ENCODE measurements at regions not wholly inside any gene's neighbourhood (a gene's known extent, or its start where the extent isn't known, plus 50 kb on each side); places are given as distances from the start of the nearest gene placed in this dataset.

DNA sequence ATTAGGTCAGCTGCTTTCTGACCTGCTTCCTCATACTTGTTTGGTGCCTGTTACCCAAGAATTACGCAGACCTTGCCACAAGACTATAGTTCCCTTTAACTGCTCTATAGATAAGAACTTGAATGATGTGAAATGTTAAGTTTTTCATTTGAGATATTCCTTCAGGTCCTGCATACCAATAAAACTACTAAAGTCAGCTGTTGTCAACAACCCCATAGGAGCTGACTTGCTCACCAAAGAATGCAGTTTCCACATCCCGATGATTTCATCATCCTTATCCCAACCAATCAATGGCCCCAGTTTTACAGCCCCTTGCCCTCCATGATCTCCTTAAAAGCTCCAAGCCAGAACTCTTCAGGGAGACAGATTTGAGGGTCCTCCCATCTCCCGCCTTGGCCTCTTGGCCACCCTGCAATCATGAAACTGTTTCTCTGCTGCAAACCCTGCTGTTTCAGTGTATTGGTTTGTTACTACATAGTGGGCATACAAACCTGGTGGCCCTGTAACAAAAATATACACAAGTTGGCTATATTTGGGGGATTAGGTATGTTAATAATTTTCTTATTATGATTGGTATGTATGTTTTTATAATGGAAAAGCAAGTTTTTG, 396.3 kb upstream of the CHST9 start:
- intact Hi-C loops (cut with micrococcal nuclease): no loop called here
- POLR2A ChIA-PET: no interaction called here

DNA sequence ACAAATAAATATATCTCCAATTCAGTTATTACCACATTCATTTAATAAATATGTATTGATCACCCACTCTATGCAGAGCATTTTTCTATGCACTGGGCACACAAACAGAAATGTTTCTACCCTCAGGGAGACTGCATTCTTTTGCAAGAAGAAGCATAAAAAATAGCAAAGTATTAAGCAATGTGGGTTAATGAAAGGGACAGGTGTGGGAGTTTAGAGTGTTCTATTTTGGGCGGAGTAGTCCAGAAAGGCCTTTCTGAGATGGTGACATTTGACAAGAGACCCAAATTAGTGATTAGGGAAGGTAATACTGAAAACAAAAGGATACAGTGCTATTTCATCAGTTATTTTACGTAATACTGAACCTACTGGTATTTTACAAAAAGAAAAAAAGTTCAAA, 394.3 kb upstream of the CHST9 start:
- H3K4me1 ChIP-seq (ENCODE audit: control insufficient read depth in 1 of 2, insufficient read depth in 2 of 2, low read length in 2 of 2): no peaks in the 10 kb centered on the region
- no peak overlapping the region for H3K4me3 ChIP-seq (replicated peaks in 1 of 2; ENCODE audit: low read depth in 1 of 2, low read length in 2 of 2)
- H3K9ac ChIP-seq (ENCODE audit: low read length): no peak overlapping the region
- no peaks in the 10 kb centered on the region for H3K9me2 ChIP-seq (ENCODE audit: insufficient read depth)
- ChIA-PET POLR2A (no interaction called here), RAD21 (ENCODE audit: low non-redundant PET in 1 of 2, low total read pairs in 2 of 2, uncharacterized antibody in 2 of 2, unreplicated experiment in 2 of 2) (no interaction called here), CTCF (no interaction called here)
- no peaks in the 10 kb centered on the region for H3K36me3 ChIP-seq (ENCODE audit: control insufficient read depth in 1 of 2, insufficient read depth in 2 of 2, low read length in 2 of 2)
- H2AFZ ChIP-seq (ENCODE audit: low read depth, low read length, poor library complexity, severe bottlenecking): no peak overlapping the region
- H4K20me1 ChIP-seq (ENCODE audit: insufficient read depth): no peaks in the 10 kb centered on the region
- intact Hi-C loops (cut with micrococcal nuclease): no loop called here
- H3K79me2 ChIP-seq (ENCODE audit: insufficient read depth, low read length): no peaks in the 10 kb centered on the region
- no peak for ATAC-seq
- no TSS peak for BruUV-seq (replicated peaks)
- no peak for DNase-seq (ENCODE audit: low read depth, low spot score)
- no peaks in the 10 kb centered on the region for H3K27me3 ChIP-seq (ENCODE audit: insufficient read depth, low read length)
- peaks cover 0 to 6% of the 10 kb centered on the region in 2 experiments; a peak in 2 of 4 replicates for H3K9me3 ChIP-seq (ENCODE audit: control insufficient read depth in 1 of 2, insufficient read depth in 1 of 2, low read depth in 1 of 2, low read length in 2 of 2)
- H3K4me2 ChIP-seq (ENCODE audit: low read length): no peak overlapping the region
- no peak overlapping the region for H3K27ac ChIP-seq (ENCODE audit: low read depth, low read length)
- TF ChIP-seq SP1 (IDR thresholded peaks at IDR 0.05; ENCODE audit: low read depth): no peak
- TF ChIP-seq ELF1 (IDR thresholded peaks at IDR 0.05; ENCODE audit: borderline replicate concordance, low read depth): no peak
- no peak for TF ChIP-seq SRF (IDR thresholded peaks at IDR 0.05; ENCODE audit: low read depth)
- TF ChIP-seq ZNF274 (IDR thresholded peaks at IDR 0.05; ENCODE audit: low read depth, low read length): no peak
- TF ChIP-seq RAD21 (IDR thresholded peaks at IDR 0.05; ENCODE audit: low read depth): no peak
- no peak for TF ChIP-seq POLR2AphosphoS5 (IDR thresholded peaks at IDR 0.05; ENCODE audit: low read depth, low read length)
- TF ChIP-seq, protein P1, sequence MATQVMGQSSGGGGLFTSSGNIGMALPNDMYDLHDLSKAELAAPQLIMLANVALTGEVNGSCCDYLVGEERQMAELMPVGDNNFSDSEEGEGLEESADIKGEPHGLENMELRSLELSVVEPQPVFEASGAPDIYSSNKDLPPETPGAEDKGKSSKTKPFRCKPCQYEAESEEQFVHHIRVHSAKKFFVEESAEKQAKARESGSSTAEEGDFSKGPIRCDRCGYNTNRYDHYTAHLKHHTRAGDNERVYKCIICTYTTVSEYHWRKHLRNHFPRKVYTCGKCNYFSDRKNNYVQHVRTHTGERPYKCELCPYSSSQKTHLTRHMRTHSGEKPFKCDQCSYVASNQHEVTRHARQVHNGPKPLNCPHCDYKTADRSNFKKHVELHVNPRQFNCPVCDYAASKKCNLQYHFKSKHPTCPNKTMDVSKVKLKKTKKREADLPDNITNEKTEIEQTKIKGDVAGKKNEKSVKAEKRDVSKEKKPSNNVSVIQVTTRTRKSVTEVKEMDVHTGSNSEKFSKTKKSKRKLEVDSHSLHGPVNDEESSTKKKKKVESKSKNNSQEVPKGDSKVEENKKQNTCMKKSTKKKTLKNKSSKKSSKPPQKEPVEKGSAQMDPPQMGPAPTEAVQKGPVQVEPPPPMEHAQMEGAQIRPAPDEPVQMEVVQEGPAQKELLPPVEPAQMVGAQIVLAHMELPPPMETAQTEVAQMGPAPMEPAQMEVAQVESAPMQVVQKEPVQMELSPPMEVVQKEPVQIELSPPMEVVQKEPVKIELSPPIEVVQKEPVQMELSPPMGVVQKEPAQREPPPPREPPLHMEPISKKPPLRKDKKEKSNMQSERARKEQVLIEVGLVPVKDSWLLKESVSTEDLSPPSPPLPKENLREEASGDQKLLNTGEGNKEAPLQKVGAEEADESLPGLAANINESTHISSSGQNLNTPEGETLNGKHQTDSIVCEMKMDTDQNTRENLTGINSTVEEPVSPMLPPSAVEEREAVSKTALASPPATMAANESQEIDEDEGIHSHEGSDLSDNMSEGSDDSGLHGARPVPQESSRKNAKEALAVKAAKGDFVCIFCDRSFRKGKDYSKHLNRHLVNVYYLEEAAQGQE (IDR thresholded peaks at IDR 0.05; ENCODE audit: low read depth): no peak
- TF ChIP-seq, protein P2, sequence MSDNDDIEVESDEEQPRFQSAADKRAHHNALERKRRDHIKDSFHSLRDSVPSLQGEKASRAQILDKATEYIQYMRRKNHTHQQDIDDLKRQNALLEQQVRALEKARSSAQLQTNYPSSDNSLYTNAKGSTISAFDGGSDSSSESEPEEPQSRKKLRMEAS (IDR thresholded peaks at IDR 0.05): no peak
- TF ChIP-seq JUND (IDR thresholded peaks at IDR 0.05): no peak
- TF ChIP-seq SIN3A (IDR thresholded peaks at IDR 0.05; ENCODE audit: low read depth): no peak
- no peak for TF ChIP-seq YY1 (IDR thresholded peaks at IDR 0.05; ENCODE audit: extremely low read depth, insufficient replicate concordance, low read depth, low read length)
- TF ChIP-seq CBX3 (IDR thresholded peaks at IDR 0.05; ENCODE audit: low read depth): no peak
- no peak for TF ChIP-seq POLR2A (IDR thresholded peaks at IDR 0.05; ENCODE audit: borderline replicate concordance, extremely low read depth, insufficient read depth, insufficient read length)

More for the DNA sequence above, 396.3 kb upstream of the CHST9 start:
- no peak for ATAC-seq
- no peak overlapping the region for H3K9ac ChIP-seq (ENCODE audit: low read length)
- BruUV-seq (replicated peaks): no TSS peak
- H3K9me3 ChIP-seq (ENCODE audit: control insufficient read depth in 1 of 2, insufficient read depth in 1 of 2, low read depth in 1 of 2, low read length in 2 of 2): peaks cover 0 to 7% of the 10 kb centered on the region in 2 experiments; a peak in 2 of 4 replicates
- DNase-seq (ENCODE audit: low read depth, low spot score): no peak
- H4K20me1 ChIP-seq (ENCODE audit: insufficient read depth): no peaks in the 10 kb centered on the region
- no peak for TF ChIP-seq POLR2AphosphoS5 (IDR thresholded peaks at IDR 0.05; ENCODE audit: low read depth, low read length)
- TF ChIP-seq EZH2 (IDR thresholded peaks at IDR 0.05): no peak
- no peak for TF ChIP-seq EZH2phosphoT487 (IDR thresholded peaks at IDR 0.05; ENCODE audit: borderline replicate concordance)
- TF ChIP-seq SRF (IDR thresholded peaks at IDR 0.05; ENCODE audit: low read depth): no peak
- TF ChIP-seq, protein P3, sequence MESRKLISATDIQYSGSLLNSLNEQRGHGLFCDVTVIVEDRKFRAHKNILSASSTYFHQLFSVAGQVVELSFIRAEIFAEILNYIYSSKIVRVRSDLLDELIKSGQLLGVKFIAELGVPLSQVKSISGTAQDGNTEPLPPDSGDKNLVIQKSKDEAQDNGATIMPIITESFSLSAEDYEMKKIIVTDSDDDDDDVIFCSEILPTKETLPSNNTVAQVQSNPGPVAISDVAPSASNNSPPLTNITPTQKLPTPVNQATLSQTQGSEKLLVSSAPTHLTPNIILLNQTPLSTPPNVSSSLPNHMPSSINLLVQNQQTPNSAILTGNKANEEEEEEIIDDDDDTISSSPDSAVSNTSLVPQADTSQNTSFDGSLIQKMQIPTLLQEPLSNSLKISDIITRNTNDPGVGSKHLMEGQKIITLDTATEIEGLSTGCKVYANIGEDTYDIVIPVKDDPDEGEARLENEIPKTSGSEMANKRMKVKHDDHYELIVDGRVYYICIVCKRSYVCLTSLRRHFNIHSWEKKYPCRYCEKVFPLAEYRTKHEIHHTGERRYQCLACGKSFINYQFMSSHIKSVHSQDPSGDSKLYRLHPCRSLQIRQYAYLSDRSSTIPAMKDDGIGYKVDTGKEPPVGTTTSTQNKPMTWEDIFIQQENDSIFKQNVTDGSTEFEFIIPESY (IDR thresholded peaks at IDR 0.05; ENCODE audit: extremely low read depth, insufficient replicate concordance, low read length): no peak
- TF ChIP-seq EGR1 (IDR thresholded peaks at IDR 0.05; ENCODE audit: low read depth): no peak
- H3K79me2 ChIP-seq (ENCODE audit: insufficient read depth, low read length): no peaks in the 10 kb centered on the region
- RAD21 ChIA-PET (ENCODE audit: low non-redundant PET in 1 of 2, low total read pairs in 2 of 2, uncharacterized antibody in 2 of 2, unreplicated experiment in 2 of 2): no interaction called here
- no peak overlapping the region for H3K4me2 ChIP-seq (ENCODE audit: low read length)
- CTCF ChIA-PET: no interaction called here
- H3K4me1 ChIP-seq (ENCODE audit: control insufficient read depth in 1 of 2, insufficient read depth in 2 of 2, low read length in 2 of 2): no peaks in the 10 kb centered on the region
- no peak overlapping the region for H3K4me3 ChIP-seq (replicated peaks in 1 of 2; ENCODE audit: low read depth in 1 of 2, low read length in 2 of 2)
- H3K36me3 ChIP-seq (ENCODE audit: control insufficient read depth in 1 of 2, insufficient read depth in 2 of 2, low read length in 2 of 2): no peaks in the 10 kb centered on the region
- H3K27ac ChIP-seq (ENCODE audit: low read depth, low read length): no peak overlapping the region
- no peaks in the 10 kb centered on the region for H3K27me3 ChIP-seq (ENCODE audit: insufficient read depth, low read length)
- H2AFZ ChIP-seq (ENCODE audit: low read depth, low read length, poor library complexity, severe bottlenecking): no peak overlapping the region
- no peaks in the 10 kb centered on the region for H3K9me2 ChIP-seq (ENCODE audit: insufficient read depth)

All from HCT116 (cell line).